ENCODE measurements at regions not wholly inside any gene's neighbourhood (a gene's known extent, or its start where the extent isn't known, plus 50 kb on each side); places are given as distances from the start of the nearest gene placed in this dataset.

GRCh38 chr9:96075757-96076156 is 200.3 kb downstream of the ERCC6L2 start:
- no peak overlapping the region for H3K4me3 ChIP-seq (ENCODE audit: low read depth, low read length)
- TF ChIP-seq CTCF (IDR thresholded peaks at IDR 0.05; ENCODE audit: low read depth, low read length, missing control alignments) = no peak
- DNase-seq (ENCODE audit: low read depth) = no peak

GRCh38 chr9:96075111-96075510 is 199.6 kb downstream of the ERCC6L2 start:
- TF ChIP-seq CTCF (IDR thresholded peaks at IDR 0.05; ENCODE audit: low read depth, low read length, missing control alignments) = no peak
- DNase-seq (ENCODE audit: low read depth) = no peak
- no peak overlapping the region for H3K4me3 ChIP-seq (ENCODE audit: low read depth, low read length)

GRCh38 chr9:96073531-96074480 is 198.3 kb downstream of the ERCC6L2 start:
- TF ChIP-seq CTCF (IDR thresholded peaks at IDR 0.05; ENCODE audit: low read depth, low read length, missing control alignments) = no peak

GRCh38 chr9:96072930-96073329 is 197.4 kb downstream of the ERCC6L2 start:
- DNase-seq (ENCODE audit: low read depth) = no peak
- no peak for TF ChIP-seq CTCF (IDR thresholded peaks at IDR 0.05; ENCODE audit: low read depth, low read length, missing control alignments)
- H3K4me3 ChIP-seq (ENCODE audit: low read depth, low read length) = no peak overlapping the region

More at GRCh38 chr9:96073531-96074480, 198.3 kb downstream of the ERCC6L2 start:
- no peak for DNase-seq (ENCODE audit: low read depth)
- H3K4me3 ChIP-seq (ENCODE audit: low read depth, low read length) = no peak overlapping the region

GRCh38 chr9:96071815-96072124 is 196.3 kb downstream of the ERCC6L2 start:
- DNase-seq (ENCODE audit: low read depth) = no peak
- TF ChIP-seq CTCF (IDR thresholded peaks at IDR 0.05; ENCODE audit: low read depth, low read length, missing control alignments) = no peak
- H3K4me3 ChIP-seq (ENCODE audit: low read depth, low read length) = no peak overlapping the region

GRCh38 chr9:96071076-96071814 is 195.8 kb downstream of the ERCC6L2 start:
- H3K4me3 ChIP-seq (ENCODE audit: low read depth, low read length) = no peak overlapping the region
- DNase-seq (ENCODE audit: low read depth) = no peak
- peak; percentile 69 for TF ChIP-seq CTCF (IDR thresholded peaks at IDR 0.05; ENCODE audit: low read depth, low read length, missing control alignments)
